SK-N-SH (cell line): ENCODE measurements at regions not wholly inside any gene's neighbourhood (a gene's known extent, or its start where the extent isn't known, plus 50 kb on each side); places are given as distances from the start of the nearest gene placed in this dataset.

Source experiments
- ELF1 ChIP-seq: IDR thresholded peaks from 2 replicates; pipeline ENCODE4 v1.4.0; 2012
- JUND ChIP-seq: IDR thresholded peaks from 2 replicates; pipeline ENCODE4 v1.4.0; 2012
- MXI1 ChIP-seq: IDR thresholded peaks from 2 replicates; pipeline ENCODE4 v1.6.1; 2012; ENCODE audit warnings: mild to moderate bottlenecking, low read depth, low read length, improper control_type of control experiment
- POLR2AphosphoS5 ChIP-seq: IDR thresholded peaks from 2 replicates; pipeline ENCODE4 v1.6.1; 2012; ENCODE audit warnings: low read depth, low read length
- TF ChIP-seq, protein P1 (sequence below): IDR thresholded peaks from 2 replicates; pipeline ENCODE4 v1.6.1; 2012; ENCODE audit warnings: mild to moderate bottlenecking, low read depth, low read length, moderate library complexity
- TF ChIP-seq, protein P2 (sequence below): fragments of 200-600 bp; sonication (generic); IDR thresholded peaks from 2 replicates; pipeline ENCODE4 v1.6.1; 2017; ENCODE audit warnings: antibody characterized with exemption, mild to moderate bottlenecking, moderate library complexity

DNA sequence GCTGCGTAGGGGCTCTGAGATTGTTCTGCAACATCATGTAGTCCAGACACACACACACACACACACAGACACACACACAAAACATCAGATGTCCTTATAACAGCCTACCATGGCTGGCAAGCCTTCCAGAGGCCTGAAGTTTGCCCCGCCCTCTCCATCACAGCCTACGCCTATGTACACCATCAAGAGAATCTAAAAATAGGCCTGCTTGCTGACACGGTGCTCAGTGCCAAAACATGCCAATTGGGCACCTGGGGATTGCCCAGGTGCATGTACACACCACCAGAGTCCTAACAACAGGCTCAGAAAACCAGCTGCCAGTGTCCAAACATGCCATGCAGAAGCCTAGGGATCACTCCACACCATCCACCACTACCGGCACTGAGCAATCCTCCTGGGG lies 391.7 kb upstream of the SPTLC3 start:
- TF ChIP-seq, protein P1, sequence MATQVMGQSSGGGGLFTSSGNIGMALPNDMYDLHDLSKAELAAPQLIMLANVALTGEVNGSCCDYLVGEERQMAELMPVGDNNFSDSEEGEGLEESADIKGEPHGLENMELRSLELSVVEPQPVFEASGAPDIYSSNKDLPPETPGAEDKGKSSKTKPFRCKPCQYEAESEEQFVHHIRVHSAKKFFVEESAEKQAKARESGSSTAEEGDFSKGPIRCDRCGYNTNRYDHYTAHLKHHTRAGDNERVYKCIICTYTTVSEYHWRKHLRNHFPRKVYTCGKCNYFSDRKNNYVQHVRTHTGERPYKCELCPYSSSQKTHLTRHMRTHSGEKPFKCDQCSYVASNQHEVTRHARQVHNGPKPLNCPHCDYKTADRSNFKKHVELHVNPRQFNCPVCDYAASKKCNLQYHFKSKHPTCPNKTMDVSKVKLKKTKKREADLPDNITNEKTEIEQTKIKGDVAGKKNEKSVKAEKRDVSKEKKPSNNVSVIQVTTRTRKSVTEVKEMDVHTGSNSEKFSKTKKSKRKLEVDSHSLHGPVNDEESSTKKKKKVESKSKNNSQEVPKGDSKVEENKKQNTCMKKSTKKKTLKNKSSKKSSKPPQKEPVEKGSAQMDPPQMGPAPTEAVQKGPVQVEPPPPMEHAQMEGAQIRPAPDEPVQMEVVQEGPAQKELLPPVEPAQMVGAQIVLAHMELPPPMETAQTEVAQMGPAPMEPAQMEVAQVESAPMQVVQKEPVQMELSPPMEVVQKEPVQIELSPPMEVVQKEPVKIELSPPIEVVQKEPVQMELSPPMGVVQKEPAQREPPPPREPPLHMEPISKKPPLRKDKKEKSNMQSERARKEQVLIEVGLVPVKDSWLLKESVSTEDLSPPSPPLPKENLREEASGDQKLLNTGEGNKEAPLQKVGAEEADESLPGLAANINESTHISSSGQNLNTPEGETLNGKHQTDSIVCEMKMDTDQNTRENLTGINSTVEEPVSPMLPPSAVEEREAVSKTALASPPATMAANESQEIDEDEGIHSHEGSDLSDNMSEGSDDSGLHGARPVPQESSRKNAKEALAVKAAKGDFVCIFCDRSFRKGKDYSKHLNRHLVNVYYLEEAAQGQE = no peak
- TF ChIP-seq MXI1 = no peak
- no peak for TF ChIP-seq JUND
- TF ChIP-seq ELF1 = no peak
- TF ChIP-seq, protein P2, sequence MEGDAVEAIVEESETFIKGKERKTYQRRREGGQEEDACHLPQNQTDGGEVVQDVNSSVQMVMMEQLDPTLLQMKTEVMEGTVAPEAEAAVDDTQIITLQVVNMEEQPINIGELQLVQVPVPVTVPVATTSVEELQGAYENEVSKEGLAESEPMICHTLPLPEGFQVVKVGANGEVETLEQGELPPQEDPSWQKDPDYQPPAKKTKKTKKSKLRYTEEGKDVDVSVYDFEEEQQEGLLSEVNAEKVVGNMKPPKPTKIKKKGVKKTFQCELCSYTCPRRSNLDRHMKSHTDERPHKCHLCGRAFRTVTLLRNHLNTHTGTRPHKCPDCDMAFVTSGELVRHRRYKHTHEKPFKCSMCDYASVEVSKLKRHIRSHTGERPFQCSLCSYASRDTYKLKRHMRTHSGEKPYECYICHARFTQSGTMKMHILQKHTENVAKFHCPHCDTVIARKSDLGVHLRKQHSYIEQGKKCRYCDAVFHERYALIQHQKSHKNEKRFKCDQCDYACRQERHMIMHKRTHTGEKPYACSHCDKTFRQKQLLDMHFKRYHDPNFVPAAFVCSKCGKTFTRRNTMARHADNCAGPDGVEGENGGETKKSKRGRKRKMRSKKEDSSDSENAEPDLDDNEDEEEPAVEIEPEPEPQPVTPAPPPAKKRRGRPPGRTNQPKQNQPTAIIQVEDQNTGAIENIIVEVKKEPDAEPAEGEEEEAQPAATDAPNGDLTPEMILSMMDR = no peak
- TF ChIP-seq POLR2AphosphoS5 = no peak
